ENCODE measurements at regions not wholly inside any gene's neighbourhood (a gene's known extent, or its start where the extent isn't known, plus 50 kb on each side); places are given as distances from the start of the nearest gene placed in this dataset.

- DNase-seq: no peak
Measured at GRCh38 chr13:31853643-31854326, 114.5 kb downstream of the RXFP2 start.

- no peak for DNase-seq
Measured at GRCh38 chr13:31859571-31859970, 120.2 kb downstream of the RXFP2 start.

DNA sequence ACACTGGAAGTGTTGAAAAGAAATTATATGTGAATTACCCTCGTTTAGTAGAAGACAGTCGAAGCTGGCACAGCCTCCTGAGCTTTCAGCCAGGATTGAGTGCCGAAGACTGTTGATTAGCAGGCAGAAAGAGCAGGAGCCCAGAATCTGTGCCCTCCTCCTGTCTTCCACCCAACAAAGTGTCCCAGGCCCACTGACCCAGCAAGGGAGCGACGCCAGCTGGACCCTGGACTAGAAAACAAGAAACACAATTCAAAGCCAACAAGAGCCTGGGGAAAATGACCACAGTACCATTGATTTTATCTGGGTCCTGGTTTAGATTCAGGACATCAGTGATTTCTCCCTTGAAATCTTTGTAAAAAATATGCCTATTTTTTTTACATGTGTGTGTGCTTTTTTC, 120.7 kb downstream of the RXFP2 start:
- no peak for DNase-seq

DNA sequence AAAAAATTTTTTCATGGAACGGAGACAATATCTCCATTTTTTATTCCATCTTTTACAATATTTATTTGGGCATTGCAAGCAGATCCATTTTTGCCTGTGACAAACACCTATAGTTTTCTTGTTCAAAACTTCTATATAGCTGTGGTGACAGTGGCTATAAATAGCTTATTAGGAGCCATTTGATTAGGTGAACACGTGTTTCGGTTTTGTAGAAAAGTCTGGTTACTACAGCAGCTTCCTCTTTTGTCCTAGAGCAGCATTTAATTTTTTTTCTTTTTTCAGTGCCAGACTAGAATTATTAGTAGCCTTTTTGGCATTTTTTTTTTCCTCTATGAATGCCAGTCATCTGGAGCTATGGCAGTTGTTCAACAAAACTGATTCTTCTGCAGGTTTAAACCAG, 123.5 kb downstream of the RXFP2 start:
- DNase-seq: no peak

- no peak for DNase-seq
Measured at GRCh38 chr13:31864307-31864706, 125.0 kb downstream of the RXFP2 start.

GRCh38 chr13:31866099-31866498, 126.8 kb downstream of the RXFP2 start:
- no peak for DNase-seq

DNA sequence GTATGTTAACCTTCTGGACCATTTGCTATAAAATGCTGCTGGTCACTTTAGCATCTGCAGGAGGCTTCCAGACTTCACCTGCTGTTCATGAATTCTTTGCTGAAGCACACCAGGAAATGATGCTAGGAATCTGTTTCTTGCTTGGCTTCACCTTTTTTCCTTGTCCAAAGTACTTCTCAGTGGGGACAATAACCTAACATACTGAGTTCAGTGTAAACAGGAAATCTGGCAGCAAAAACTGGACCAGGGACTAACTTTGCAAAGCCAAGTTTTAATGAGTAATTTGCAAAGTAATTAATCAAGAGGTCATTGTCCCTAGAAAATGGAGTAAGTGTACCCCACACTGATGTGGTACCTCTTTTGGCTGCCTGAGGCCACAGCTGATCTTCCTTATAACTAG, 128.4 kb downstream of the RXFP2 start:
- DNase-seq: no peak

GRCh38 chr13:31869582-31869981, 130.3 kb downstream of the RXFP2 start:
- DNase-seq: no peak

DNA sequence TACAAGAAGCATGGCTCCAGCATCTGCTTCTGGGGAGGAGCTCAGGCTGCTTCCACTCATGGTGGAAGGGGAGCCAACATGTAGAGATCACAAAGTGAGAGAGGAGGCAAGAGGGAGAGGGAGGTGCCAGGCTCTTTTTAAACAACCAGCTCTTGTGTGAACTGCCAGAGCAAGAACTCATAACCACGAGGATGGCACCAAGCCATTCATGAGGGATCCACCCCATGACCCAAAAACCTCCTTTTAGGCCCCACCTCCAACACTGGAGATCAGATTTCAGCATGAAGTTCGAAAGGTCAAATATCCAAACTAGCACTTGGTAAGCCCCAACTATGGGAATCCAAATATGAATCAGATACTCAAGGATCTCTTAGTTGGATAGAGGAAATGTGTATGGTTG, 131.2 kb downstream of the RXFP2 start:
- no peak for DNase-seq

DNA sequence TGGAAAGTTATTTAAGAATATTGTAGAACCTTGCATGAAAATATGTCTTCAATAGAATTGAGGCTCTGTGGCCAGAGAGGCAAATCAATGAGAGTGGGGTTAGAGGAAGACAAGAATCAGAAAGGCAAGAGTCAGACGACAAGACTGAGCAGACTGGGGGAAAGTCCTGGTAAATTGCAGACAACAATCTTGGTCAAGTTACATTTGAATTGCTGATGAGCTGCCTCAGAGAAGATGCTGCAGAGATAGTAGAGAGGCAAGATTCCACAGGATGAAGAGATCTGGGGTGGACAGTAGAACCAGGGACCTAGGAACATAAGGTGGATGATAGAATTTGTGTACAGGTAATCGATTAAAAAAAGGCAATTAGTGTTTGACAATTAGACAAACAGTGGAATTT, 133.8 kb downstream of the RXFP2 start:
- no peak for DNase-seq

- no peak for DNase-seq
Measured at GRCh38 chr13:31875134-31875533, 135.8 kb downstream of the RXFP2 start.

GRCh38 chr13:31878052-31878451, 138.7 kb downstream of the RXFP2 start:
- no peak for DNase-seq

DNA sequence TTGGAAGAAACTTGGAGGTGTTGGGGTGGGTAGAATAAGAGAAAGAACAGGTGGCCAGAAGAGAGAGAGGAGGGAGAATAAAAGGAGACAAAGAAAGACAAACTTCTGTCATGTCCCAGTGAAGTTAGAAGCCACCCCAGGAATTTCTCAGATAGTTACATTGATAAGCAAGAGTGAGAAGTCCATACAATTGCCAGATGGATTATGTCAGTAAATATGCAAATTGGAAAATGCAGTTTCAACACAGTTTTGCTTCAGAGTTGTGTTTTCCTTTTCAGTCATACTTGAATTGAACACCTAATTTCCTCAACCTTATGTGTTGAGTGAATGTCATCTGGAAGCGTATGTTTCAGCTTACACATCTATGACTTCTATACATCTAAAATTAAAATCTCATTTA, 139.2 kb downstream of the RXFP2 start:
- DNase-seq: no peak

DNA sequence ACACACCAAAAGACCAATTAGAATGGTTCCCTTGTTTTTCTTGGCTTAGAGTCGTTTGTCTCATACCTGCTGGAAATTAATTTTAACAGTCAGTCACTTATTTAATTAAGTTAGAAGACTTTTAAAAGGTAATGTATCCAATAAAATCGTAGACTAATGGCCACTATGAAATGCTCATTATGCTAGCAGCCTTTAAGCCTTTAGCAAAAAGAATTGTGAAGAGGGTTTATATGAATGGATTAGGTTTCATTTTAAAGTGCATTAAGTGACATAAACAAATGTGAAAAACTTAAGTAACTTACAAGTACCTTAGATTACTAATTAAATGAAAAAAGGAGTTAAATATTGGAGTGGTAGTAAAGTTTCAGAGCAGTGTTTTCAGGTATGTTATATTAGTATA, 139.6 kb downstream of the RXFP2 start:
- DNase-seq: no peak

DNA sequence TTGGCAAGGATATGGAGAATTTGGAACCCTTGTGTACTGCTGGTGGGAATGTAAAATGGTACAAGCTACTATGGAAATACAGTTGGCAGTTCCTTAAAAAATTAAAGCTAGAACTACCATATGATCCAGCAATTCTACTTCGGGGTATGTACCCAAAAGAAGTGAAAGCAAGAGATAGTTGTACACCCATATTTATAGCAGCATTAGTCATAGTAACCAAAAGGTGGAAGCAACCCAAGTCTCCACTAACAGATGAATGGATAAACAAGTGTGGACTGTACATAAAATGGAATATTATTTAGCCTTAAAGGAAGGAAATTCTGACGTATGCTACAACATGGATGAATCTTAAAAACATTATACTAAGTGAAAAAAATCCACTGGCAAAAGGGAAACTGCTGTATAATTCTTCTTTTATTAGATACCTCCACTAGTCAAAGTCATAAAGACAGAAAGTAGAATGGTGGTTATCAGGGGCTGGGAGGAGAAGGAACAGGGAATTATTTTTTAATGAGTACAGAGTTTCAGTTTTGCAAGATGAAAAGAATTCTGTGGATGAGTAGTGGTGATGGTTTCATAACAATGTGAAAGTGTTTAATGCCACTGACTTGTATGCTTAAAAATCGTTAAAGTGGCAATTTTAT, 141.6 kb downstream of the RXFP2 start:
- no peak for DNase-seq

GRCh38 chr13:31881495-31881882, 142.2 kb downstream of the RXFP2 start:
- DNase-seq: no peak

GRCh38 chr13:31882794-31883193, 143.5 kb downstream of the RXFP2 start:
- DNase-seq: no peak

DNA sequence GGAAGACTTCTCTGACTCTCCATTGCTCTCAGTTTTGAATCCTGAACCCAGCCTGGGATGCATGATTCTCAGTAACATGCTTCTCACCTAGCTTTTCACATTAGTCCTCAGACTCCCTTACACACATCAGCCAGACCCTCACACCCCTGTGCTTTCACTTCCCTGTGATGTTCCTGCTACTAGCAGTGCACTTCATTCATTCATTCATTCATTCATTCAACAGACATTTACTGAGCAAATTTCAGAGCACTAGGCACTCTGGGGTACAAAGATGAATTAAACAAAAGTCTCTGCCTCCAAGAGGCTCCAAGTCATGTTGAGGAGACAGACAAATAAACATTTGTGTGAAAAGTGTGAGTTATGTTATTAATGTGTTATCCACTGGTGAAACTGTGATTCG, 145.2 kb downstream of the RXFP2 start:
- no peak for DNase-seq

- peak; percentile 1 for DNase-seq
Measured at GRCh38 chr13:31885994-31886393, 145.6 kb upstream of the FRY start.

DNA sequence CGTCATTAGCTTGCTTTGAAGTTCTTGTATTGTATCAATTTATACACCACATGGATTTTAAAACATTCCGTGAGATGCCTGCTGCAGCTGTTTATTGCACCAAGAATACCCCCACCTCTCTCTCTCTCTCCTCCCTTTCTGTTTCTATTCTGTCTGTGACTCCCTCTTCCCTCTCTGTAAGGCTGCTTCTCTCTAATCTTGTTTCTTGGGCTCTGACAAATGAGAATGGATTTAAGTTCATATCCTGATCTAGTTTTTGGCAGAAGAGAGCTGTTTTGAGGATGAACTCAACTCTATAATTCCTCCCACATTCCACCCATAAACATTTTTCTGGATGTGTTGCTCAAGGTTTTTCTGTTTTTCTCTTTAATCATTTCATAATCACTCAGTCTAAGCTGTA, 144.3 kb upstream of the FRY start:
- DNase-seq: no peak

DNA sequence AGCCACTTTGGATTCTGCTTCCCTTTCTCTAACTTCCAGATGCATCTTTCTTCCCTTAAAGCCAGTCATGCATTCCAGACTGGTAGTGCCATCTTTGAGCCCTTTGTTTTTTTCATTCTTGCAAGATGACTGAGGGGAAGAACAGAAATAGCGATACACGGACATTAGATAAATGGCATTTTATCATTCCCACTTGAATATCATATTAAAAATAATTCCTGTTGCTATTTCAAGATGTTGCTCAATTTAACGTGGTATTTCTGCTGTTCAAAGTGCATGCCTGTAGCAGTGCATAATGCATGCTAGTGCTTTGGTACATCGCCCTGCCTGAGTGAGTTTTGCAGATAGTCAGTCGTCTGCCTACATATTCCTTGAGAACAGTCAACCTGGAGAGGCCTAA, 140.6 kb upstream of the FRY start:
- DNase-seq: no peak

- DNase-seq: no peak
Measured at GRCh38 chr13:31891472-31891871, 140.1 kb upstream of the FRY start.

- DNase-seq: no peak
Measured at GRCh38 chr13:31894931-31895330, 136.6 kb upstream of the FRY start.

GRCh38 chr13:31895691-31896090, 135.9 kb upstream of the FRY start:
- DNase-seq: no peak

DNA sequence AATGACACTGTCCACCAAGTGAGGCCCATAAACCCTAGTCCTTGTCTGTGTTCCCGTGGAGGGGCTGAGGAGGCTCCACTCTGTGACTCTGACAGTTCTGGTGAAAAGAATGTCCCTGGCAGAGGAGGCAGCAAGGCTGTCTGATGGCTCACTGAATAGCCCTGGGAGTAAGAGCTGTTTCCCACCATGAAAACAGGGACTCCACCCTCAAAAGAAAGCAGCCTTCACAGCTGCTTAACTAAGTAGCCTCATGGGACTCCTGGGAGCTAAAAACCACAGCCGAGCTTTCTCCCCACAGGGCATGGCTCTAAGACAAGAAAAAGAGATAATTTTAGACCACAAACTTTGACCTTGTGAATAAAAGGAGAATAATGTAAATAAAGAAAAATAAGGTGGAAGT, 135.1 kb upstream of the FRY start:
- no peak for DNase-seq
